Karpas-422 (cell line): ENCODE measurements at regions not wholly inside any gene's neighbourhood (a gene's known extent, or its start where the extent isn't known, plus 50 kb on each side); places are given as distances from the start of the nearest gene placed in this dataset.

ENCODE experiments used
- DNase-seq: peaks from one replicate; pipeline ENCODE4 v3.0.0-alpha.2; 2015
- H2AFZ ChIP-seq: fragments of 200-600 bp; sonication (generic); 2 replicates; pipeline ENCODE4 v1.6.1; 2014; ENCODE audit warnings: antibody characterized with exemption, low read length, mixed read lengths
- H3K27ac ChIP-seq: fragments of 200-600 bp; sonication (generic); 2 replicates; pipeline ENCODE4 v1.5.1; 2014; ENCODE audit warnings: mild to moderate bottlenecking, low read length, moderate library complexity
- H3K27me3 ChIP-seq: fragments of 200-600 bp; sonication (generic); 2 replicates; pipeline ENCODE4 v1.6.1; 2014; ENCODE audit warnings: low read length, mixed read lengths
- H3K36me3 ChIP-seq: fragments of 200-600 bp; sonication (generic); 2 replicates; pipeline ENCODE4 v1.6.1; 2014; ENCODE audit warnings: low read length, mixed read lengths; ENCODE audit not compliant: insufficient read depth
- H3K4me1 ChIP-seq: fragments of 200-600 bp; sonication (generic); 2 replicates; pipeline ENCODE4 v1.6.1; 2014; ENCODE audit warnings: mild to moderate bottlenecking, low read length, mixed read lengths
- H3K4me2 ChIP-seq: fragments of 200-600 bp; sonication (generic); 2 replicates; pipeline ENCODE4 v1.6.1; 2014; ENCODE audit warnings: low read length, low read depth, mild to moderate bottlenecking; ENCODE audit not compliant: poor library complexity, severe bottlenecking
- H3K4me3 ChIP-seq: fragments of 200-600 bp; sonication (generic); 2 replicates; pipeline ENCODE4 v1.5.1; 2014; ENCODE audit warnings: mild to moderate bottlenecking, antibody characterized with exemption, low read length, mixed read lengths
- H3K79me2 ChIP-seq: fragments of 200-600 bp; sonication (generic); 2 replicates; pipeline ENCODE4 v1.6.1; 2014; ENCODE audit warnings: mild to moderate bottlenecking, low read length, mixed read lengths
- H3K9ac ChIP-seq: fragments of 200-600 bp; sonication (generic); 2 replicates; pipeline ENCODE4 v1.6.0; 2014; ENCODE audit warnings: low read length
- H3K9me2 ChIP-seq: fragments of 200-600 bp; sonication (generic), shearing (Covaris generic); replicated peaks from 2 replicates; pipeline ENCODE4 v1.6.0; 2014; ENCODE audit warnings: mild to moderate bottlenecking, low read length, moderate library complexity; ENCODE audit not compliant: insufficient read depth
- H3K9me3 ChIP-seq: fragments of 300-700, 200-600 bp; sonication (generic); 2 replicates; pipeline ENCODE4 v1.6.1; 2014; ENCODE audit warnings: low read length, mixed read lengths
- H4K20me1 ChIP-seq: fragments of 200-600 bp; sonication (generic); 2 replicates; pipeline ENCODE4 v1.6.1; 2014; ENCODE audit warnings: mild to moderate bottlenecking, antibody characterized with exemption, low read length, low read depth; ENCODE audit not compliant: insufficient read depth

DNA sequence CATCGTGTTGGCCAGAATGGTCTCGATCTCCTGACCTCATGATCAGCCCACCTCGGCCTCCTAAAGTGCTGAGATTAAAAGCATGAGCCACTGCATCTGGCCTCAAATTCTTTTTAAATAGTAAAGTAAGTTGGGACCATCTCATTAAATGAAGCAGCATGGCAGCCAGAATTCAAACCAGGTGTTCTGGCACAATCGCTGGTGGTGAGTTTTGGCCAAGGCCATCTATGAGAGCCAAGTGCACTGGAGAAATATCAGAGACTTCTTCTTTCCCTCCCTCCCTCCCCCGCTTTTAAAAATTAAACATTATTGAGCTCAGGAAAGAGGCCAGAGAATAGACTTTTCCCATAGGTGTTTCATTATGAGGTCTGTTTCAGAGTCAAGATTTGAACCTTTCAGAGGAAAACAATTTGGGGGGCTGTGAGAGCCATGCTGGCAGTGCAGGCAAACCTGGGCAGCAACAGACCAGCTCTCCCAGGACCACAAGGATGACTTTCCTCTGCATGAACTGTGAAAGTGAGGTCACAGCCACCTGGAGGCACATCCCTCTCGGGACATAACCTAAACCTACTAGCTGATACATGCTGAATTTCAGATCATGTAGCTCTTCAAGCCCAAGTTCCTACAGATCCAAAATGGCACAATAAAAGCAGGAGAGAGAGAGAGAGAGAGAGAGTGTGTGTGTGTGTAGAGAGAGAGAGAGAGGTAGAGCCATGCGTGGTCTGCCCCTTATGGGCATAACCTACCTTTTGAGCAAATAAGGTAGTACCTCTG, 94.6 kb upstream of the DMRT1 start:
- Histone ChIP-seq H3K9ac (no peak overlapping the region), H3K4me3 (no peak overlapping the region), H3K9me3 (no peaks in the 10 kb centered on the region), H3K9me2 (no peaks in the 10 kb centered on the region), H2AFZ (no peak overlapping the region), H3K4me2 (no peak overlapping the region), H3K27me3 (no peaks in the 10 kb centered on the region), H4K20me1 (no peaks in the 10 kb centered on the region), H3K27ac (no peak overlapping the region), H3K4me1 (peaks cover 6% of the 10 kb centered on the region; the same call in 1 of the 2 replicates), H3K36me3 (peaks cover 10% of the 10 kb centered on the region; the same call in 1 of the 2 replicates), H3K79me2 (no peaks in the 10 kb centered on the region)
- DNase-seq, result no peak

DNA sequence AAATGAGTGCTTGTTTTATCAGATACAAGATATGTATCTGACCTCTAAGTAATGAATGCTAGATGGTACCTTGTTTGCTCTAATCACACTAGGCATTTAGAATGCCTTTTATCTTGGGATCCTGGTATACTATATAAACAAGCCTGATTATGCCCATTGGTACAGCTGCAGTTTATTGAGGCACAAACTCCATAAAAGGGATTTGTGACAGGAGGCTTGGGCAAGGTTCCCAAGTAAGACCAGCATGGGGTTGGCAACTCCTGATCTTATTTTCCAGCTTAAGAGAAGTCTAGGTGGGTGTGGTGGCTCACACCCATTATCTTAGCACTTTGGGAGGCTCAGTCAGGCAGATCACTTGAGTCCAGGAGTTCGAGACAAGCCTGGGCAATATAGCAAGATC, 93.9 kb upstream of the DMRT1 start:
- Histone ChIP-seq H4K20me1 (no peaks in the 10 kb centered on the region), H3K27ac (no peak overlapping the region), H3K79me2 (no peaks in the 10 kb centered on the region), H3K4me1 (peaks cover 6% of the 10 kb centered on the region; the same call in 1 of the 2 replicates), H3K4me2 (no peak overlapping the region), H3K4me3 (no peak overlapping the region), H3K9ac (no peak overlapping the region), H3K27me3 (no peaks in the 10 kb centered on the region), H3K36me3 (peaks cover 10% of the 10 kb centered on the region; the same call in 1 of the 2 replicates), H3K9me2 (no peaks in the 10 kb centered on the region), H2AFZ (no peak overlapping the region), H3K9me3 (no peaks in the 10 kb centered on the region)
- no peak for DNase-seq

DNA sequence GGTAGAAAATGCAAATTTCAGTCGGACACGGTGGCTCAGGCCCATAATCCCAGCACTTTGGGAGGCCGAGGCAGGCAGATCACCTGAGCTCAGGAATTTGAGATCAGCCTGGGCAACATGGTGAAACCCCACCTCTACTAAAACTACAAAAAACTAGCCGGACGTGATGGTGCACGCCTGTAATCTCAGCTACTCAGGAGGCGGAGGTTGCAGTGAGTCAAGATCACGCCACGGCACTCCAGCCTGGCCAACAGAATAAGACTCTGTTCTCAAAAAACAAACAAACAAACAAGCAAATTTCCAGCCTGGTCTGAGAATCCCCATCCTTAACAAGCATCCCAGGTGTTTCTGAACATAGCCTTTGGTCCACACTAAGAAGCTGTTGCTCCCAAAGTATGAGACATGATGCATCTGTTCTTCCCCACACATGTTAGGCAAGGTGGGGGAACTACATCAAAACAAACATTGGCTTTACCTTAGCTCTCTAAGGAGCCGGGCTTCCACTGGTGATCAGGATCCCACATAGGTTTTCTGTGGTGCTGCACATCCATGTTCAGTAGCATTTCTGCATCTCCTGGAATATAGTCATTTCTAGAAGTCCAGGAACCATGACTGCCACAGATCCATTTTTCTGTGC, 92.5 kb upstream of the DMRT1 start:
- no peaks in the 10 kb centered on the region for H3K27me3 ChIP-seq
- H3K9me3 ChIP-seq, result no peaks in the 10 kb centered on the region
- H3K9ac ChIP-seq, result no peak overlapping the region
- no peak overlapping the region for H3K4me2 ChIP-seq
- H3K4me1 ChIP-seq, result peaks cover 6% of the 10 kb centered on the region; the same call in 1 of the 2 replicates
- no peaks in the 10 kb centered on the region for H3K9me2 ChIP-seq
- no peak overlapping the region for H3K4me3 ChIP-seq
- no peak overlapping the region for H3K27ac ChIP-seq
- no peaks in the 10 kb centered on the region for H4K20me1 ChIP-seq
- peaks cover 7% of the 10 kb centered on the region; the same call in 1 of the 2 replicates for H3K36me3 ChIP-seq
- no peak overlapping the region for H2AFZ ChIP-seq
- H3K79me2 ChIP-seq, result no peaks in the 10 kb centered on the region
- no peak for DNase-seq

DNA sequence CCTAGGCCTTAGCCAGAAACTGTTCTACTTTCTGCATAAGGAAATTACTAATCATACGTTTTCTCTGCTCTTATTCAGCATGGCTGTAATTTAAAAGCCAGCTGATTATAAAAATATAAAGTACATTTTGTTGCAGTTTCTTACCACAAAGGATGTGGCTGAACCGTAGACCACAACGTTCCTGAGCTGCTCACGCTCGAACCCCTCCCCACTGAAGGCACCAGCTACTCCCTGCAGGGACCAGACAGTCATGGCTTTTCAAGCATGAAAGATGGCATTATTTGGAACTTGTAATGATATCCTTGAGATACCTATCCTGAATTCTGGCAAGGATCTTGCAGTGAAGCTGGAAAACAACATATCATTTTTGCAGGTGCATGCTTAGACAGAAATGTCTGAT, 91.8 kb upstream of the DMRT1 start:
- Histone ChIP-seq H2AFZ (no peak overlapping the region), H3K27ac (no peak overlapping the region), H3K9me2 (no peaks in the 10 kb centered on the region), H3K9me3 (no peaks in the 10 kb centered on the region), H3K4me3 (no peak overlapping the region), H3K27me3 (no peaks in the 10 kb centered on the region), H3K4me1 (peaks cover 6% of the 10 kb centered on the region; the same call in 1 of the 2 replicates), H3K36me3 (peaks cover 7% of the 10 kb centered on the region; the same call in 1 of the 2 replicates), H3K79me2 (no peaks in the 10 kb centered on the region), H3K4me2 (no peak overlapping the region), H3K9ac (no peak overlapping the region), H4K20me1 (0 out of 2 replicates have a peak, but pooled peaks cover 3% of the 10 kb centered on the region)
- no peak for DNase-seq

DNA sequence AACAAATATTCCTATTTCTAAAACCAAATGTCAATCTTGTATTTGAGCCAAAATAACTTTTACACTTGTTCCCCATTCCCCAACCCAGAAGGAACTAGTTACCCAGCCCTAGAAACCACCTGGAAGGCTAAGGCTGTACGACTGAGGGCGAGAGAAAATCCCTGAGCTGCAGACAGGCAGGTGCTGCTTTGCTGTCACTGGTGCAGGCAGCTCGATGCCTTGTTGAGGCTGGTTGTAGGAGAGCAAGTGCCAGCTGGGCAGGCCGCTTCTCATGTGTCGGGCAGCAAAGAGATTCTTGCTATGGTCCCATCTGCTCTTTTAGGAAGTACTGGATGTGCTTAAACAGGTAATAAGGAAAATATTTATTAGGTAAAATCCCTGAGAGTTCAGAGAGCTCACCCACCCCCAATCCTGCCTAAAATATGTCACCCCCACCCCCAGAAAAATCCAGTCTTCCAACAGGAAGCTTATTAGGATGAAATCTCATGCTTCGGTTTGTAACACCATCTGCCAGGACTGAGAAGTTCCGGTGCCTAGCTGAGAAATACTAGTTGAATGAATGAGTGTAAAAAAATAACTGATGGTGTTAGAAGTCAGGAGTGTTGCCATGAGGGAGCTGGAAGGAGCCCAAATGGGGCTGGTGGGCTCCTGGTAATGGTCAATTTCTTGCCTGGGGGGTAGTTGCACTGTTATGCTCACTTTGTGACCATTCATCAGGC, 91.1 kb upstream of the DMRT1 start:
- DNase-seq, result no peak
- no peak overlapping the region for H3K4me2 ChIP-seq
- 0 out of 2 replicates have a peak, but pooled peaks cover 3% of the 10 kb centered on the region for H4K20me1 ChIP-seq
- no peaks in the 10 kb centered on the region for H3K4me1 ChIP-seq
- no peaks in the 10 kb centered on the region for H3K27me3 ChIP-seq
- H2AFZ ChIP-seq, result no peak overlapping the region
- no peaks in the 10 kb centered on the region for H3K79me2 ChIP-seq
- H3K4me3 ChIP-seq, result no peak overlapping the region
- no peaks in the 10 kb centered on the region for H3K9me2 ChIP-seq
- H3K9me3 ChIP-seq, result no peaks in the 10 kb centered on the region
- H3K9ac ChIP-seq, result no peak overlapping the region
- no peak overlapping the region for H3K27ac ChIP-seq
- peaks cover 4% of the 10 kb centered on the region; the same call in 1 of the 2 replicates for H3K36me3 ChIP-seq

DNA sequence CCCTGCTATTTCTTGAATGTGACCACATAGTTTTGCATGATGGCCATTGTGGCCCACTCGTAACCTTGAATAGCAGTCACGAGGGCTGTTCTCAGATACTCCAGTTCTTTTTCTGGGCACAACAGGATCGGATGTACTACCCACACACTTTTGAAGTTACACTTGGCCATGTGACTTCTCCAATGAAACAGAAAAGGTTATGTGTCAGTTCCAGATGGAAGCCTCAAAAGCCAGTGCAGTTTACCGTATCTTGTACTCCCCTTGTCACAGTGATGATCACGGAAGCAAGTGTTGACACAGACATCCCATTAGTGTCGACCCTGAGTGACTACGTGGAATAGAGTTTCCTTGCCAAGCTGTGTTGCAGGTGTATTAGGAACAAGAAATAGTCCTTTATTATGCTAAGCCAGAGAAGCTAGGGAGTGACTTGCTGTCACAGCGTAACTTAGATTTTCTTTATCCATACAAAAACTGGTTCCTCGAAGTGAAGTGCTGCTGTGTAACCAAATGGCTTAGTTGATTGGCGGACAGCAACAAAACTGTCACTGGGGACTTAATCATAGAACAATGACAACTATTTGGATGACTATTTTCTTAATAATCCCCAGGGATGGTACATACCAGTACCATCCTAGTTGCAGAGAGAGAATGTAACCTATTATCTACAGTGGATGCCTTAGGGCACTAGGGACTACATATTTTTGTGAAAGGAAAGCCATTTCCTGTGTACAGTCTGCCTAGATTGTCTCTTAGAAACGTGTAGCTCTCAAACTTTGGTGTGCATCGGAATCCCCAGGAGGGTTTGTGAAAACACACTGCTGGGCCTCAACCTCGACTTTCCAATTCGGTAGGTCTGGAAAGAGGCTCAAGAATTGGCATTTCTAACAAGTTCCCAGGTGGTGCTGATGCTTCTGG, 90.1 kb upstream of the DMRT1 start:
- H2AFZ ChIP-seq, result no peak overlapping the region
- no peak overlapping the region for H3K4me3 ChIP-seq
- no peak overlapping the region for H3K27ac ChIP-seq
- H3K9ac ChIP-seq, result no peak overlapping the region
- 0 out of 2 replicates have a peak, but pooled peaks cover 3% of the 10 kb centered on the region for H4K20me1 ChIP-seq
- no peak for DNase-seq
- H3K9me3 ChIP-seq, result no peaks in the 10 kb centered on the region
- H3K9me2 ChIP-seq, result no peaks in the 10 kb centered on the region
- no peaks in the 10 kb centered on the region for H3K4me1 ChIP-seq
- H3K36me3 ChIP-seq, result peaks cover 4% of the 10 kb centered on the region; the same call in 1 of the 2 replicates
- no peak overlapping the region for H3K4me2 ChIP-seq
- no peaks in the 10 kb centered on the region for H3K79me2 ChIP-seq
- H3K27me3 ChIP-seq, result no peaks in the 10 kb centered on the region

DNA sequence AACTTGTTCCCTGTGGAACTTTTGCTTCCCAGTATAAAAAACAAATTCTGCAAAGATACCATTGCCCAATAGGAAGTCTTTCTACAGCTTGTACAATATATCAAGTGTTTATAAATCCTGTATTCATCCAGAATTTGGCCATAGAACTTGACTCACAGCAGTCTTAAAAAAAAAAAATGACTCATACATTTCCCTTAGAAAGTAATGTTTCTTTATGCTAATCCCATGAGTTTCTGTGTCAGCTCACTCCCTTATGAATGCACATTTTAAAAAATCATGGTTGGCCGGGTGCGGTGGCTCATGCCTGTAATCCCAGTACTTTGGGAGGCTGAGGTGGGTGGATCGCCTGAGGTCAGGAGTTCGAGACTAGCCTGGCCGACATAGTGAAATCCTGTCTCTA, 89.3 kb upstream of the DMRT1 start:
- H2AFZ ChIP-seq, result no peak overlapping the region
- H3K27me3 ChIP-seq, result no peaks in the 10 kb centered on the region
- DNase-seq, result no peak
- H3K9me3 ChIP-seq, result no peaks in the 10 kb centered on the region
- no peak overlapping the region for H3K4me3 ChIP-seq
- no peak overlapping the region for H3K9ac ChIP-seq
- no peak overlapping the region for H3K27ac ChIP-seq
- H3K36me3 ChIP-seq, result peaks cover 4% of the 10 kb centered on the region; the same call in 1 of the 2 replicates
- H3K4me2 ChIP-seq, result no peak overlapping the region
- H4K20me1 ChIP-seq, result 0 out of 2 replicates have a peak, but pooled peaks cover 3% of the 10 kb centered on the region
- H3K9me2 ChIP-seq, result no peaks in the 10 kb centered on the region
- no peaks in the 10 kb centered on the region for H3K4me1 ChIP-seq
- no peaks in the 10 kb centered on the region for H3K79me2 ChIP-seq
